AG04450 (cell line): ENCODE measurements at regions not wholly inside any gene's neighbourhood (a gene's known extent, or its start where the extent isn't known, plus 50 kb on each side); places are given as distances from the start of the nearest gene placed in this dataset.

Source experiments
- CTCF ChIA-PET: fragments of 300-600, 350-600 bp; formaldehyde crosslinking; extraction: SDS; loops from one replicate; lab custom pipeline; 2022; ENCODE audit warnings: antibody characterized with exemption, inconsistent platforms; lab: Charles Lee
- POLR2A ChIA-PET: fragments of 350-600 bp; formaldehyde crosslinking; extraction: SDS; loops from one replicate; lab custom pipeline; 2021; ENCODE audit warnings: antibody characterized with exemption, inconsistent platforms; lab: Yijun Ruan, JAX
- DNase-seq: peaks from one replicate; pipeline ENCODE4 v3.0.0-alpha.2; 2011; ENCODE audit warnings: low read depth, low spot score
- H3K27ac ChIP-seq: one replicate; pipeline ENCODE4 v1.5.1; 2012; ENCODE audit warnings: low read depth, low read length, control low read depth
- H3K27me3 ChIP-seq: one replicate; pipeline ENCODE4 v1.6.0; 2012; ENCODE audit warnings: low read length; ENCODE audit not compliant: control insufficient read depth, insufficient read depth
- H3K4me3 ChIP-seq: 2 replicates; pipeline ENCODE4 v1.5.1; 2011; ENCODE audit warnings: mild to moderate bottlenecking, low read depth, low read length, control low read depth
- H3K9me3 ChIP-seq: 2 replicates; pipeline ENCODE4 v1.5.1; 2012; ENCODE audit warnings: low read length; ENCODE audit not compliant: control insufficient read depth, insufficient read depth
- CTCF ChIP-seq: IDR thresholded peaks from 2 replicates; pipeline ENCODE4 v1.5.1; 2011; ENCODE audit warnings: low read depth, low read length, control low read depth, inconsistent platforms

GRCh38 chr16:8005096-8005860, 585.0 kb downstream of the TMEM114 start:
- H3K9me3 ChIP-seq, result peaks cover 9% of the 10 kb centered on the region
- POLR2A ChIA-PET, result no interaction called here
- CTCF ChIA-PET, result no interaction called here
- no peak overlapping the region for H3K4me3 ChIP-seq
- no peaks in the 10 kb centered on the region for H3K27me3 ChIP-seq
- no peak for DNase-seq
- TF ChIP-seq CTCF, result no peak
- no peak overlapping the region for H3K27ac ChIP-seq

- CTCF ChIA-PET, result no interaction called here
- H3K4me3 ChIP-seq, result no peak overlapping the region
- POLR2A ChIA-PET, result no interaction called here
- peaks cover 11% of the 10 kb centered on the region for H3K9me3 ChIP-seq
- DNase-seq, result no peak
- H3K27ac ChIP-seq, result no peak overlapping the region
- TF ChIP-seq CTCF, result no peak
- no peaks in the 10 kb centered on the region for H3K27me3 ChIP-seq
These were observed 591.4 kb downstream of the TMEM114 start for GRCh38 chr16:7998789-7999453.

GRCh38 chr16:7997966-7998365, 592.3 kb downstream of the TMEM114 start:
- TF ChIP-seq CTCF, result no peak
- no peak for DNase-seq

GRCh38 chr16:7992616-7993015, 597.7 kb downstream of the TMEM114 start:
- Histone ChIP-seq H3K9me3 (peaks cover 7% of the 10 kb centered on the region; the same call in 1 of the 2 replicates), H3K27ac (no peak overlapping the region), H3K4me3 (no peak overlapping the region), H3K27me3 (no peaks in the 10 kb centered on the region)
- DNase-seq, result no peak
- CTCF ChIA-PET, result no interaction called here
- POLR2A ChIA-PET, result no interaction called here
- no peak for TF ChIP-seq CTCF

More at GRCh38 chr16:7997966-7998365, 592.3 kb downstream of the TMEM114 start:
- H3K27me3 ChIP-seq, result no peaks in the 10 kb centered on the region
- ChIA-PET POLR2A (no interaction called here), CTCF (no interaction called here)
- peaks cover 11% of the 10 kb centered on the region for H3K9me3 ChIP-seq
- H3K27ac ChIP-seq, result no peak overlapping the region
- H3K4me3 ChIP-seq, result no peak overlapping the region

- Histone ChIP-seq H3K27me3 (no peaks in the 10 kb centered on the region), H3K4me3 (no peak overlapping the region), H3K9me3 (peaks cover 12% of the 10 kb centered on the region; the same call in 1 of the 2 replicates), H3K27ac (no peak overlapping the region)
- TF ChIP-seq CTCF, result no peak
- no peak for DNase-seq
- ChIA-PET POLR2A (no interaction called here), CTCF (no interaction called here)
These were observed 599.6 kb downstream of the TMEM114 start for GRCh38 chr16:7990626-7991260.
